GM18517 (cell line): ENCODE measurements at regions not wholly inside any gene's neighbourhood (a gene's known extent, or its start where the extent isn't known, plus 50 kb on each side); places are given as distances from the start of the nearest gene placed in this dataset.
"Not testable (repeated sequence)": the region's sequence is repeated elsewhere in the genome, so short reads cannot be mapped to it uniquely, and the experiment has no call there.

Source experiments
- ATAC-seq: cut with Tn5 transposase; IDR thresholded peaks from one replicate; pipeline ENCODE4 v1.9.1; 2021; ENCODE audit warnings: mild to moderate bottlenecking, moderate library complexity; ENCODE audit not compliant: unreplicated experiment

DNA sequence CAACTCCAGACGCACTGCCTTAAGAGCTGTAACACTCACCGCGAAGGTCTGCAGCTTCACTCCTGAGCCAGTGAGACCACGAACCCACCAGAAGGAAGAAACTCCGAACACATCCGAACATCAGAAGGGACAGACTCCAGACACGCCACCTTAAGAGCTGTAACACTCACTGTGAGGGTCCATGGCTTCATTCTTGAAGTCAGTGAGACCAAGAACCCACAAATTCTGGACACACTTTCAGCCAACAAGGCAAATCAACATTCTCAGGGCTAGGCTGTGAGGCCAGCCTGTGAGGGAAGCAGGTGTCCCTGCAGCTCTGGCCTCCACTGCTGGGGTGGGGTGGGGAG is 275.3 kb downstream of the ADGRD1 start:
- not testable (repeated sequence) for ATAC-seq

DNA sequence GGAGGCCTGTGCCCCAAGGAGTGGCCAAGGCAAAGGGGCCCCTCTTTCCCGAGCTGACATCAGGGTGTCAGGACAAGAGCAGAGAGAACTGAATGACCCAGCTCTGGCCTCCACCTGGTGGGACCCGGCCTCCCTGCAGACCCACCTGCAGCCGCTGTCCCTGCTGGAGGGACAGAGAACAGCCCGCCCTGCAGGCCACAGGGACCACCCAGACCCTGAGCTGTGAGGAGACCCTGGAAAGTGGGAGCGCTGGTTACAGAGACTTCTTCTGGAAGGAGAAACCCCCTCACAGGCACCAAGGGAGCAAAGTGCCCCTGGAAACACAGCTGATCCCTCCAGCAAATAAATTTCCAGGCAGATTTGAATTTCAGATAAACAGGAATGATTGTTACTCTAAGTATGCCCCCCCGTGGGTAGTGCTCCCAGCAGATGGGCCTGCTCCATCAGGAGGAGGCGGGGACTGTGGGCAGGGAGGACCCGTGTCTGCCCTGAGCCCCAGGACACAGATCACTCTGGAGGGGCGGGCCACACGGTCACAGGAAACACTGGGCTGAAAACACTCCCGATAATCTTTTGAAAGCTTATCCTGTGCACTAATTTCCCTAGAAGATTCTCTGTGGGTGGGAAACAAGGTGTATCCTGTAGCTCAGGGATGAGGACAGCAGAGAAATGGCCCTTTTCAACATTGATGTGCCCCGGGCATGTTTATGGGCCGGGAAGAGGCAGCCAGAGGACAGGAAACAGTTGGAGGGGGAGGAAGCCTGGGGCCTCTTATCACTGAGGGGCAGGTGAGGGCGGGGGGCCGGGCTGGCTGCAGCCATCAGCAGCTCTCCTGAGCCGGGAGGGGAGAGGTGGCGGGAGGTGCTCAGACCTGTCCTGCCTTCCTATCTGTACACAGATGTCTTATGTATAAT is 276.0 kb downstream of the ADGRD1 start:
- no peak for ATAC-seq

DNA sequence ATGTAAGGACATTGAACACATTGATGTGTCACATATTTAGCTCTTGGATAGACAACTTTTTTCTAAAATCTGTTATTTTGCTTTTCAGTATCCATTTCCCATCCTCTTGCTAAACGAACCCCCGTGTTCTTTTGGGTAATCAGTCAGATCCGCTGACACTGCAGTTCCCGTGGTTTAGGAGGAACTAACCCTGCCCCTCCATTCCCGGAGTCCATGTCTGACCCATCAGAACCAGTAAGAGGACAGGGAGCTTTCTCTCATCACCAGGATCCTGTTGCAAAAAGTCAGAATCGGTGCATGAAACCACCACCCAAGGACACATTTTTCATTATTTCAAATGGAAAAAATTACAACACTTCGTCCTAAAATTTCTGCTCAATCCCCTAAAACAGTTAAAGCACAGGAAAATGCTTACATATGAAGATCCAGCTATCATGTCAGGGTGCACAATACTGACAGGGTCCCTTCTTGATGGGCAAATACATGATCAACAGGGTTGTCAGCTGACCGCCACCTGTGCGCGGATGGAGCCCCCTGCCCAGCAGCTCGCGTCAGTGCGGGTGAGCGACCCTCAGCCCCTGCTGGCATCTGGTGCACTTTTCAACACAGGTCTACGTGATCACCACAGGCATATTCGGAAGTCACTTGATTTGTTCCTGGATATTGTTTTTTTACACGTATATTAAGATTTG is 276.8 kb downstream of the ADGRD1 start:
- no peak for ATAC-seq

DNA sequence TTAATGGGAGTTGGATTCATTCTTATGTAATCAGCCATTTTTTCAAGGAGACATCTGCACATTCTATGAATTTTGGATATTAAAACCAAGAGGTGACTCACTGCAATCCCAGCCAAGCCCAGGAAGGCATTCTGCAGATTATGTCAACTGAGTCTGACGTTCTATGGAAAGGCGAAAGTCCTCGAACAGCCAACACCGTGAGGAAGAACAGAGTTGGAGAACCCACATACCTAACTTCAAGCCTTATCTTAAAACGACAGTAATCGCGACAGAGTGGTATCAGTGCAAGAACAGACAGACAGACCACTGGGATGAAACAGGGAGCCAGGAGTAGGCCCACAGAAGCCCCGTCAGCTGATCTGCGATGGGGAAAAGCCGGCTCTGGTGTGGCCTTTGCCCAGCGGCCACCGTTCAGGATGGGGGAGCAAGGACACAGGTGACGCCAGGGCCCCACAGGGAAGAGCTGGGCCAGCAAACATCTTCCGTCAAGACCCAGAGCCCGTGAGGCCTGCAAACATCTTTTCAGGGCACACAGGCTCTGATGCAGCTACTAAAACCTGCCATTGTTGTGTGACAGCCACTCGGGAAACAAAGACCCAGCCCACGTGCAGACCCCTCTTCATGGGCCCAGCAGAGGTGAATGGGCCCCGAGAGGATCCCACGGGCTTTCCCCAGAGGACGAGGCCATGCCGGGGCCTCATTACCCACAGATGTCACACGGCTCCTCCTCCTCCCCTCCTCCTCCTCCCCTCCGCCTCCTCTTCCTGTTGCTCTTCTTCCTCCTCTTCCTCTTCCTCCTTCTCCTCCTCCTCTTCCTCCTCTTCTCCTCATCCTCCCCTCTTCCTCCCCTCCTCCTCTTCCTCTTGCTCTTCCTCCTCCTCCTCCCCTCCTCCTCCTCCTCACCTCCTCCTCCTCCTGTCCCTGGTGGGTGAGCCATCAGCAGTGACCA is 277.6 kb downstream of the ADGRD1 start:
- ATAC-seq: no peak

DNA sequence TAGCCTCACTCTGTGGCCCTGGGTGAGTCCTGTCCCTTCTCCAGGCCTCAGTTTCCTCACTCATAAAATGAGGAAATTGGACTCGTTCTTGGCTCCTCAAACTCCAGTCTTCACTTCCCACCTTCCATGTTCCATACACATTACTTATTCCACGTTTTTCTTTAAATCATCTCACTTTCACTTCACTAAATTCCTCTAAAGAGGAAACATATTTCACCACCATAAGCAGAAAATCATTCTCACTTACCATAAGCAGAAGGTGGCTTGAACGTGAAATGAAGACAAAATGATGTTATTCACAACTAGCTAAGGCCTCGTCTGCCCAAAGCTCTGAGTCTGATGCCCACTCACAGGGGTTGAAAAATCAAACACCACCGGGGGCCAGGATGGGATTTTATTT is 278.3 kb downstream of the ADGRD1 start:
- ATAC-seq: no peak

DNA sequence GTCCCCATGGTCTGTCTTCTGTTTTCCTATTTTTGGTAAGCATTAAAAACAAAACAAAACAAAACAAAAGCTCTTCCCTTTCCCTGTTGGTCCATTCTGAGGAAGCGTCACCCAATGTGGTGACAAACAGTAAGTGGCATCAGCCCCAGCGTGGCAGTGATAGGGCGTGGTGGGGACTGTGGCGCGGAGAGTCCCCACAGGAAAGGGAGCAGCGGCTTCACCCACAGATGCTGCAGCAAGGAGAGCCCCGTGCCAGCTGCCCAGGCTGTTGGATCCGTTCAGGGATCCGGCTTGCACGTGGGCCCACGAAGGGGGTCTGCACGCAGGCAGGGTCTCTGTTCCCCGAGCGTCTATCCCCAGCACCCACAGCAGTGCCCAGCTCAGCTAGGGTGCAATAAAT is 279.2 kb downstream of the ADGRD1 start:
- not testable (repeated sequence) for ATAC-seq

DNA sequence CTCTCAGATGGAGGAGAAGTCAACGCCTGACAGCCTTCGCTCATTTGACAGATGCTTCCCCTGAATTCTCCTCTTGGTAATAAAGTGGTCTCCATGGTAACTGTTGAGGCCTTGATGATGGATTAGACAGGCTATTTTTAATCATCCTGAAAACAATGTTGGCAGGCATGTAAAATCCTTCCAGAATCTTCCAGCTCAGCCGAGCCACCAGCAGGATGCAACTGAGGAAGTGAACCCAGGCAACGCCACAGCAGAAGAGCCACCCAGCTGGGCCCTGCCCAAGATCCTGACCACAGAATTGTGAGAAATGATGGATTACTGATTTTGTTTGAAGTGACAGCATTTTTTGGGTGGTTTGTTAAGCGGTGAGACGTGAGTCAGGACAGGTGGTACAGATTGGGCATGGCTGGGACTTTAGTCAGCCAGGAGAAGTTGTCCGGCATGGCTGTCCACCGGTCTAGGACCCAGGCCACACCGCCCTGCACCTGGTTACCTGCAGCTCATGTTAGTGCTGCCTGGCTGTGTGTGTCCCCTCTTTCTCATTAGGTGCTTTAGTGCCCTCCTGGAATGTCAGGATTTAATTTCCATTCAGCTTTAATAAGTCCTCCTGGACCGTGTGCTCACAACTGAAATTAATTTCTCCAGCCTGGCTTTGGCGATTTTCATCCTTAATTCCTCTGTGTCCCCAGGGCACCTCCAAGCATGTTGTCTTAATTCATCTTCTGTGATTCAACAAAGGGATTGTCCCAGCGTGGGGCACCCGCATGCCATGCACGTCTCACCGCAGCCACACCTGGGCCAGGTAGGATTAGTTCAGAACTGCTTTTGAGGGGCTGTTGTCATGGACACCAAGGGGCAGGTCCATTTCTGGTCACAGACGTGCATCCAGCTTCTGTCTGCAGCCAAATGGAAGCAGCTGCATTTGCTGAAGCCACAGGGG is 280.4 kb downstream of the ADGRD1 start:
- ATAC-seq: not testable (repeated sequence)

DNA sequence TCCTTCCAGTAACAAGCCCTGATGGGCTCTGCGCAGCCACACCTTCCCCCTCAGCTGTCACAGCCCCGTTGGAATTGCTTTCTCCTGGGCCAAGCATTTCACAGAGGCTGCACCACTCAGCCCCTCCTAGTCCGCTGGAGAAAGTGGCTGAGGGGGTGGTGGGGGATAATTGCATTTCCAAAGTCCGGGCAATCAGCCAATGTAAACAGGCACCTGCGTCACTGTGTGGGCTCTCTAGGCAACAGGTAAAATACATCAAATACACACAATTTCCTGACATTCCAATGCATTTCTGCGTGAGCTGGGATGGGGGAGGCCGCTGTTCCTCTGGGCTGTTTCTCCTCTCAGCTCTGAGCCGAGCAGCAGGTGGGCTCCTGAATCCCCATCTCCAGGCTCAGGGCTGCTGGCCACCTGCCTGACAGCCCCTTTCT is 281.1 kb downstream of the ADGRD1 start:
- ATAC-seq: not testable (repeated sequence)

DNA sequence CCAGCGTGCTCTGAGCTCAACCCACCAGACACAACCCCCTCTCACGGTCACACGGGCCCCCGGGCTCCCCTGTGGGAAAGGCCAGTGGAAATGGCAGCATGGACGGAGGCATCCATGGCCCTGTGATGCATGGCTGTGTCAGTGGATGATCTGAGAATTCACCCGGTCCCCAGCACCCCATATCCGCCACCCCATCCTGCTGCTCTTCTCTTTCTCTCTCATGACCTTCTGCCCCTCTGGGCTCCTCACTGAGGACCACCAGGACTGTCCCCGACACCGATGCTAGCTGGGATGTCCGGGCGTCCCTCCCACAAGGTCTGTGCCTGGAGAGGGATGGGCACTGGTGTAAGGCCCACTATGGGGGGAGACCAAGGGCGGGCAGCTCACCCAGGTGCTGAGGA is 282.2 kb downstream of the ADGRD1 start:
- ATAC-seq: no peak

DNA sequence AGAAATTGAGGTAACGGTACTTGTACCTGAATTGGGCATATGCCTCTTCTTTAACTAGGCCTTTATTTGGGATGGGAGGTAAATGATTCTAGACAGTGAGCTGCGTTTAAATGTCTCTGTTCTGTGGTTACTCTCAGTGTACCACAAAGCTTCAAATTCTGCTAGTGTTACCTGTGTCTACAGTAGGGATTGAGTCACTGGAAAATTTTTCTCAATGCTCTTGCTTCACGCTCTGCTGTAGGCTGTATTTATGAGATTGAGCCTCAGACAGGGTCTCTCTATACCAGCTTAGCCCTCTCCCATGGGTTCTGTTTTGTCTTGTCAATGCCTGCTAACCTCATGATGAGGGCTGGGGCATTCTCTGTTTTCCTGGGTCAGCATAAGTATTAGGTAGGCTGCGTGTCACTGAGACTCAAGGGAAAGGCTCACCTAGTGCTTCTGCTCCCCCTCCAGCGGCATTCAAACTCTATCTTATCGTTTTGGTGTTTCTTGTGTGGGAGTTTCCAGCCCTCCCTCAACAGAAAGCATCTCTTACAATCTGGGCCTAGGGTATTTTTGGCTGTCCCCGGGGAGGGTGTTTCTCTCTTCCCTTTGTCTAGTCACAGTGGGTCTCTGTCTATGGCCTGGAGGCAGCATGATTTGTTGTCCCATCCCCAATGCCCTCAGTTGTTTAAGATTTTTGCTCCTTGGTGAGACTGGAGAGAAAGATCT is 285.8 kb downstream of the ADGRD1 start:
- ATAC-seq: peak; percentile 75

DNA sequence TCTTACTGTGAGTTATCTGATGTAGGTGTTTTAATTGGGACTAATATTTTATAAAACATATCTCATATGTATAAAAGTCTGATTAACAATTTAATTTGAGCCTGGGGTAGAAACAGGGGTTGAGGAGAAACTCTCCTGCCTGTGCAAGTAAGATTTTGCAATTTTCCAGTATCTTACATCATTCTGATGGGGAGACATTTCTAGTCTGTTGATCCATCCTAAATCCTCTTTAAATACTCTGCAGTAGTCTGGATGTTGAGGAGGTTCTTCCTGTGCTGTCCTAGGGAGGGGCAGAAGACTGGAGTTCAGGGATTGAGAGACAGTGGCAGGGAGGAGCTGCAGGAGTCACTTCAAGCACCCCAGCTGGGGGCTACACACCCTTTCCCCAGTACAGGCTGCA is 287.8 kb downstream of the ADGRD1 start:
- no peak for ATAC-seq

DNA sequence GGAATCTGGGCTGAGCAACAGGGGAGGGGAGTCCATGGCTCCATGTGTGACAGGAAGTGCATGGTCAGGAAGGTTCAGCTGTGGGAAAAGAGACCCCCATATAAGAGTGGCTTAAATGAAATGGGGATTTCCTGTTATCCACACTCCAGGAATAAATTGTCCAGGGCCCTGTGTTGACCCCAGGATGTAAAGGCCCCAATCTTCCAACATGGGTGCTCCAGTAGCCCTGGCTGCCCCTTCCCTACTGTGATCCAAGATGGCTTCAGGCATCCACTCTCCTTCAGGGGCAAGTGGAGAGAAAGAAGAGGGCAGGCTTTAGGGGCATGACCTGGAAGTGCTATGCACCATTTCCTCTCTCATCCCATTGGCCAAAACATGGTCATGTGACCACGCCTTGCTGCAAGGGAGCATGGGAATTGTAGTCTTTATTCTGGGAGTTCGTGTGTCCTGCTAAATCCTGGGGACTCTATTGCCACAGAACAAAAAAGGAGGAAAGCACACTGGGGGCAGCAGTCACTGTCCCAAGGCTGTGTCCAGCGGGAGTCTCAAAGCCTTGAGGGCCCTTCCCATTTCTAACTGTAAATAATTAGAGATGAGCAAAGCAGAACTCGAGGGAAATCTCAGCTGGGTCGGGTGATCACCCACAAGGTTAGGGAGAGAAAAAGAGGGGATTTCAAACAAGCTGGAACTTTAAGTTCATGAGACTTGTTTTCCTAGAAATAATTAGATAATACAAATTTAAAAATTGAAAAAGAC is 289.2 kb downstream of the ADGRD1 start:
- ATAC-seq: no peak

DNA sequence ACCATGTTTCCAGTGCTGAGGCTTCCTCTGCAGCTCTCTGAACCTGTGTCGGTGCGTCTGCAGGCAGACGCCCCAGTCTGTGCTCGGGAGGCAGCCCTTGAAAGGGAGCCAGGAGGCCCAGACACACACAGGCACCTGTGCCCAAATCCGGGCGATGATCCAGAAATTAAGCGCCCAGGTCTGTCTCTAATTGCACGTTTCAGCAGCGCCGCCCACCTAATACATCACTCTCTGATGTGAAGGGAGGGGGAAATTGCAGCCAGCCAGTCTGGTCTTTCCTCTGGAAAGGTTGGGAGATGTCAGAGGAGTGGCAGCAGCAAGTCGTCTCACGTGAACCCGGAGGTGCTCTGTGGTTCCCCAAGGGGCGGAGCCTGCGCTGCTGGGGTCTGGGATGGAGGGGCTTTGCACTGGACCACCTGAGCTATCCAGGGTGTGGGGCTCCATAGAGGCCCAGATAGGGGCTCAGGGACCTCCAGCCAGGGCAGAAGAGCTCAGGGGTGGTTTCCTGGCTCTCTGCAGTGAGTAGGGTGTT is 290.5 kb downstream of the ADGRD1 start:
- ATAC-seq: not testable (repeated sequence)

DNA sequence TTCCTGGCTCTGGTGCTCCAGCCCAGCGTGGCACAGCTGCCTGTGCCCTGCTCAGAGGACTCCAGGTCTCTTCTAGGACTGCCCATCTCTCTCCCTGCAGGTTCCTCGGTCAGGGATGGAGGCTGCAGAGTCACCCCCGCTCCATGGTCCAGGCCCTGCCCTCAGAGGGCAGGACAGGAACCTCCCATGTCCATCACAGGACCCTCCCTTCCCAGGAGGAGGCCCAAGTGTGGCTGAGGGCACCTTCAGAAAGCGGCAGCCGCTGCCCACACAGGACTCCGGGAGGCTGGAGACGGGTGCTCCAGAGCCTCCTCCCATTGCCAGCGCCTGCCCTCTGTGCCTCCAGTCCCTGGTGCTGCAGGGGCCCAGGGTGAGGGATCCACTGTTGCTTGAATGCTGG is 291.5 kb downstream of the ADGRD1 start:
- ATAC-seq: not testable (repeated sequence)

DNA sequence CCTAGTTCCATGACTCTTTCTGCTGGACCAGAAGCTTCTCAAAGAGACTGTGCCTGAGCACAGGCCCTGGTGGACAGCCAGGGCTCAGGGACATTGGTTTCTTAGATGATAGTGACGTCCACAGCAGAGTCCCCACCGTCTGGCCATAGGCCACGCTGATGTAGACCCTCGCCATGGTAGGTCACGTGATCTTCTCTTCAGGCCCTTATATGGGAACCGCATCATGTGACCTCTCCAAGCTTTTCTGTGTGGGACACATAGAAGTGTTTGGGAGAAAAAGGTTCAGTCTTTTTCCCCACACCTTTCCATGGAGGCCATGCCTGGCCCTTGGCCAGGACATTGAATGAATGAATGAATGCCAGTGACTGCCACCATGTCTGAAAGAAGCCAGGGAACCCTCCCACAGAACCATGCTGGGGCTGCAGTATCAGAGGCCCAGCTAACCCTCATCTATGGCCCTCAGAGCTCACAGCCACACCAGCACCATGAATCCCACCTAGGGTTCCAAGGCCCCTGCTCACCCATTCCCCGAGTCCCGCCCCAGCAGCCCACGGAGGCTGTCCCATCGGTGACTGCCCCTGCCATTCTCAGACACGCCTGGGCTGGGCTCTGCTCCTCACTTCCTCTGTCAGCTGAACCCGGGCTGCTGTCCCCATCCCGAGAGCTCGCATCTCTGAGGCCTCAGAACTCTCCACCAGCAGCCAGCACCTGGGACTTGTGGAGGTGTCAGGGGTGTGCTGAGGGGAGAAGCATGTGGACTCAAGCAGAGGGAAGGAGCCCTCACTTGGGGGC is 292.1 kb downstream of the ADGRD1 start:
- no peak for ATAC-seq

DNA sequence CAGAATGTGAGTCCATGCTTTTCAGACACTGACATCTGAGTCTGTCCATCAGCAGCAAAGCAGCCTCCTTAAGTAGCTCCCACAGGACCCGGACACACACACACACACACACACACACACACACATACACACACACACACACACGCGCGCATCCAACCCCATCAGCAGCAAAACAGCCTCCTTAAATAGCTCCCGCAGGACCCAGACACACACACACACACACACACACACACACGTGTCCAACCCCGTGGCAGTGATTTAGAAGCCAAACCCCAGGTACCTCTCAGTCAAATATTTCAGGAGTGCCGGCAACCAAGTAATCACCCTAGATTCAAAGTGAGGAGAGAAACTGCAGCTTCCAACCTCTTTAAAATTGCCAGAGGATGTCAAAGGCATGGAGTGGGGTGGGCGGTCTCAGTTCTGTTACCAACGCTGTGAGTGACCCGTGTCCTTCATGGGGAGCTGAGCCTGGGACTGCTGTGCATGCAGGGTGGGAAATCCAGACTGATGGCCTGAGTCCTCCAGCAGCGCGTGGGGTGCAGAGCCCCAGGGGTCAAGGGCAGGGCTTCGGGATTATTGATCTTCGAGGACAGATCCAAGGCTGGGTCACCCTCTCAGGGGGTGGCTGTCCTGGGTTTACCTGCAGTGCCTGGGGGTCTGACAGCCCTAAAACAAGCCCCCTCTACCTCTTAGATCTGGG is 293.5 kb downstream of the ADGRD1 start:
- not testable (repeated sequence) for ATAC-seq

DNA sequence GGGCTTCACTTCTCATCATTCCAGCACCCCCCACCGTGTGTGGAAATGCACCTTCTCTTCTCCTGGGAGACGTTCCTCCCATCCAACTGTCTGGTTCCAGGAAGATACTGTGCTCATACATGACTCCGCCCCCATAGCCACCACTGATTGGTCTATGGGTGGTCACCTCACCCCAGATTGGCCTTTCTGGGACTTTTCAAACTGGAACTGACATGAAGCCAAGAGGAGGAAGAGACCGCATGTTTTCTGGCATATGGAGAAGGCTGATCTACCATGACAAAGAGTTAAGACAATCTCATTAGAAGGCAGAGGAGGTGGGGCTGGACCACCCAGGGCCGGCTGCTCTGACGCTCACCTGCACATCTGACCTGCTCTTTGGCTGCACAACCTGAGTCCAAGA is 294.2 kb downstream of the ADGRD1 start:
- not testable (repeated sequence) for ATAC-seq
